ENCODE measurements at regions not wholly inside any gene's neighbourhood (a gene's known extent, or its start where the extent isn't known, plus 50 kb on each side); places are given as distances from the start of the nearest gene placed in this dataset.

- TF ChIP-seq CTCF (IDR thresholded peaks at IDR 0.05) (no peak), POLR2A (IDR thresholded peaks at IDR 0.05) (no peak)
Measured at GRCh38 chr11:32002311-32002710, 88.6 kb upstream of the RCN1 start.
